Fibroblast of lung (primary cell): ENCODE measurements at regions not wholly inside any gene's neighbourhood (a gene's known extent, or its start where the extent isn't known, plus 50 kb on each side); places are given as distances from the start of the nearest gene placed in this dataset.

Experiments used
- DNase-seq, 2 donors: peaks; one replicate each; pipeline versions ENCODE4 v3.0.0 to v3.0.0-alpha.2; 2010; ENCODE audit warnings: low read depth in 2 of 2
- H2AFZ ChIP-seq: 2 replicates; pipeline ENCODE4 v1.5.1; 2012; ENCODE audit warnings: low read length, control low read depth, inconsistent platforms
- H3K27ac ChIP-seq: 2 replicates; pipeline ENCODE4 v1.5.1; 2011; ENCODE audit warnings: low read length, control low read depth; ENCODE audit not compliant: insufficient read depth
- H3K27me3 ChIP-seq: 2 replicates; pipeline ENCODE4 v1.5.1; 2011; ENCODE audit warnings: mild to moderate bottlenecking, low read length; ENCODE audit not compliant: control insufficient read depth, insufficient read depth
- H3K36me3 ChIP-seq: 2 replicates; pipeline ENCODE4 v1.5.1; 2011; ENCODE audit warnings: low read length; ENCODE audit not compliant: control insufficient read depth, insufficient read depth
- H3K4me1 ChIP-seq: 2 replicates; pipeline ENCODE4 v1.5.1; 2011; ENCODE audit warnings: low read length; ENCODE audit not compliant: control insufficient read depth, insufficient read depth; ENCODE audit errors: extremely low read depth
- H3K4me2 ChIP-seq: 2 replicates; pipeline ENCODE4 v1.5.1; 2011; ENCODE audit warnings: low read length, control low read depth; ENCODE audit not compliant: insufficient read depth; ENCODE audit errors: extremely low read depth
- H3K4me3 ChIP-seq, 4 experiments: fragments of 200-600 bp in 1 of 4; sonication (generic) in 1 of 4; replicated peaks in 1 of 4; 2 replicates each; pipeline ENCODE4 v1.5.1; 2011 to 2016; ENCODE audit warnings: low read length in 4 of 4, low read depth in 3 of 4, mild to moderate bottlenecking in 3 of 4, control low read depth in 2 of 4, inconsistent platforms in 1 of 4, mixed read lengths in 1 of 4; ENCODE audit not compliant: insufficient read depth in 1 of 4; ENCODE audit errors: control extremely low read depth in 1 of 4
- H3K79me2 ChIP-seq: 2 replicates; pipeline ENCODE4 v1.5.1; 2012; ENCODE audit warnings: mild to moderate bottlenecking, low read length, inconsistent platforms; ENCODE audit not compliant: control insufficient read depth, insufficient read depth
- H3K9ac ChIP-seq: 2 replicates; pipeline ENCODE4 v1.5.1; 2011; ENCODE audit warnings: mild to moderate bottlenecking, low read length, control low read depth; ENCODE audit not compliant: insufficient read depth
- H3K9me3 ChIP-seq: 2 replicates; pipeline ENCODE4 v1.5.1; 2012; ENCODE audit warnings: low read depth, low read length; ENCODE audit not compliant: control insufficient read depth, insufficient read depth
- H4K20me1 ChIP-seq: 2 replicates; pipeline ENCODE4 v1.5.1; 2011; ENCODE audit warnings: low read length; ENCODE audit not compliant: control insufficient read depth, insufficient read depth; ENCODE audit errors: extremely low read depth
- EZH2 ChIP-seq: IDR thresholded peaks from 2 replicates; pipeline ENCODE4 v1.5.1; 2012; ENCODE audit warnings: low read length, control low read depth, mild to moderate bottlenecking; ENCODE audit errors: missing control alignments
- TF ChIP-seq, protein P1 (sequence below), 2 donors: IDR thresholded peaks in 1 of 2; conservative IDR thresholded peaks in 1 of 2; 1 replicate in 1 of 2; 2 replicates in 1 of 2; pipeline ENCODE4 v1.5.1; 2011 to 2012; ENCODE audit warnings: low read length in 2 of 2, control low read depth in 1 of 2, inconsistent platforms in 1 of 2, low read depth in 1 of 2, mild to moderate bottlenecking in 1 of 2

DNA sequence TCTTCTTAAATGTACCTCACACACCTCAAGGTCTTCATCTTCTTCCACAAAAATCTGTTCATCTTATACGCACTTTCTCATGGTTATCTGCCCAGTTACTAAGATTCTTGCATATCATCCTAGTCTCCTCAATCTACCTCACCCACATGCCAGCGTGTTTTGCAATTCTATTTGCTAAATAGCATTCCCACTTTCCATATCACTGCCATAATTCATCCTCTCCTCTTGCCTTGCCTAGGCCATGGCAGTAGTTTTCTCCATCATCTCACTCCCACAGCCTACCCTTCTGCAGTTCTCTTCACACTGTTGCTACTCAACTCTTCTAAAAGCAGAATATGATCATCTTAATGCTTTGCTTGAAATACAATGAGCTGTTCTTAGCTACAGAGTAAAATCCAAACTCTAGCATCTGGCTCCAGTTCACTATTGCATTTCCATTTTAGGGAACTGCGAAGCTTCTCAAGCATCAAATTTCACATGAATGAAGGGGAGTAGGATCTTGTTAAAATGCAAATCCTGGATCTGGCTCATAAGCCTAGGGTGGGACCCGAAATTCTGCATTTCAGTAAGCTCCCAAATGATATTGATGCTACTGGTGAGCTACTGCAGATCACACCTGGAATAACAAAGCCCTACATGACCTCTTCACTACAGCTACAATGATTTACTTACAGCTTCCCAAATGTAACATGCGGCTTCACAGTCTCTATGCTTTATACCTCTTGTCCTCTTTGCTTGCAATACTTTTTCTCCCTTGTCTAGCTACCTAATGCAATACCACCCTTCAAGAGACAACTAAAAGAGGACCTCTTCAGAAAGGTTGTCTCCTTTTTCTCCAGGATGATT, 293.9 kb downstream of the SATB2 start:
- Histone ChIP-seq H3K9me3 (no peaks in the 10 kb centered on the region), H3K4me3 (no peak overlapping the region), H3K36me3 (no peaks in the 10 kb centered on the region), H3K27ac (no peak overlapping the region), H3K79me2 (no peaks in the 10 kb centered on the region), H2AFZ (no peak overlapping the region), H3K4me2 (no peak overlapping the region), H3K9ac (no peak overlapping the region), H3K27me3 (no peaks in the 10 kb centered on the region), H4K20me1 (no peaks in the 10 kb centered on the region), H3K4me1 (peaks cover 4% of the 10 kb centered on the region)
- no peak for TF ChIP-seq EZH2
- TF ChIP-seq, protein P1, sequence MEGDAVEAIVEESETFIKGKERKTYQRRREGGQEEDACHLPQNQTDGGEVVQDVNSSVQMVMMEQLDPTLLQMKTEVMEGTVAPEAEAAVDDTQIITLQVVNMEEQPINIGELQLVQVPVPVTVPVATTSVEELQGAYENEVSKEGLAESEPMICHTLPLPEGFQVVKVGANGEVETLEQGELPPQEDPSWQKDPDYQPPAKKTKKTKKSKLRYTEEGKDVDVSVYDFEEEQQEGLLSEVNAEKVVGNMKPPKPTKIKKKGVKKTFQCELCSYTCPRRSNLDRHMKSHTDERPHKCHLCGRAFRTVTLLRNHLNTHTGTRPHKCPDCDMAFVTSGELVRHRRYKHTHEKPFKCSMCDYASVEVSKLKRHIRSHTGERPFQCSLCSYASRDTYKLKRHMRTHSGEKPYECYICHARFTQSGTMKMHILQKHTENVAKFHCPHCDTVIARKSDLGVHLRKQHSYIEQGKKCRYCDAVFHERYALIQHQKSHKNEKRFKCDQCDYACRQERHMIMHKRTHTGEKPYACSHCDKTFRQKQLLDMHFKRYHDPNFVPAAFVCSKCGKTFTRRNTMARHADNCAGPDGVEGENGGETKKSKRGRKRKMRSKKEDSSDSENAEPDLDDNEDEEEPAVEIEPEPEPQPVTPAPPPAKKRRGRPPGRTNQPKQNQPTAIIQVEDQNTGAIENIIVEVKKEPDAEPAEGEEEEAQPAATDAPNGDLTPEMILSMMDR (conservative IDR thresholded peaks at IDR 0.05 in 1 of 2, IDR thresholded peaks at IDR 0.05 in 1 of 2; ENCODE audit: low read depth in 1 of 2, low read length in 2 of 2) = no peak
- no peak for DNase-seq

DNA sequence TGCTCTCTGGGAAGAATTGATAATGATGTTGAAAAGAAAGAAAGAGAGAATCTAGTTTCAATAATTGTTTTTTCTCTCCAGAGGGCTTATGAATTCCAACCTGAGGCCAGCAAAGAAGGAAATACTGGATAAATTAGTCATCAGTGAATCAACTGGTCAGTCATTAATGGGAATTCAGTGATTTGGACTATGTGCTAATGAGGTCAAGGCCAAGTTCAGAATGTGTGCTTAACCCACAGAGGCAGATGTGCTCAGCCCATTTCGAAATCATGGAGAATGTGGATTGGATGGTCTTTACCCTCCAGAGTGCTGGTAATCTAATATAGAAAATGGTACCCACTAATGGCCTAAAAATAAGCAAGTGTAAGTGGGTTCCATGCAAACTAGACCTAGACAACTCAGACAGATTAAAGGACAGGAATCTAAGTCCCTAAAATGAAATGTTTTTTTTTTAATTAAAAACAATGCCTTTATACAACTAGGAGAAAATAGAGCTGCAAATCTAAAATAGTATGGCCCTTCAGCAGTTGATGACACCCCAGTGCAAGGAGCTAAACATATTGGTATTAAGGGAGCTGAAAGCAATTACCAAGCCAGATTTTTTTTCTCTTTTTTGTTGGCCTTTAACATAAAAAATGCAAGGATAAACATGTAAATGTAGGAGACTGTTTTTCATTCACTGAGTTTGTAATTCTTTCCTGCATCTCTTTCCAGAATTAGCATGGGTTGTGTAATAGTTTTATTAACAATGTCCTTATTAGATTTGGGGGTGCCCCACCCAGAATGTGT, 296.9 kb downstream of the SATB2 start:
- peaks cover 4% of the 10 kb centered on the region for H3K4me1 ChIP-seq
- H4K20me1 ChIP-seq = no peaks in the 10 kb centered on the region
- no peaks in the 10 kb centered on the region for H3K9me3 ChIP-seq
- peak overlapping the region; percentile 67 for H3K4me2 ChIP-seq
- H2AFZ ChIP-seq = no peak overlapping the region
- H3K9ac ChIP-seq = no peak overlapping the region
- TF ChIP-seq, protein P1 (conservative IDR thresholded peaks at IDR 0.05 in 1 of 2, IDR thresholded peaks at IDR 0.05 in 1 of 2; ENCODE audit: low read depth in 1 of 2, low read length in 2 of 2) = no peak
- no peak for TF ChIP-seq EZH2
- peak overlapping the region; percentile 61 for H3K27ac ChIP-seq
- H3K79me2 ChIP-seq = no peaks in the 10 kb centered on the region
- no peaks in the 10 kb centered on the region for H3K27me3 ChIP-seq
- DNase-seq = peak; percentile 86 to 95
- no peak overlapping the region for H3K4me3 ChIP-seq
- no peaks in the 10 kb centered on the region for H3K36me3 ChIP-seq

DNA sequence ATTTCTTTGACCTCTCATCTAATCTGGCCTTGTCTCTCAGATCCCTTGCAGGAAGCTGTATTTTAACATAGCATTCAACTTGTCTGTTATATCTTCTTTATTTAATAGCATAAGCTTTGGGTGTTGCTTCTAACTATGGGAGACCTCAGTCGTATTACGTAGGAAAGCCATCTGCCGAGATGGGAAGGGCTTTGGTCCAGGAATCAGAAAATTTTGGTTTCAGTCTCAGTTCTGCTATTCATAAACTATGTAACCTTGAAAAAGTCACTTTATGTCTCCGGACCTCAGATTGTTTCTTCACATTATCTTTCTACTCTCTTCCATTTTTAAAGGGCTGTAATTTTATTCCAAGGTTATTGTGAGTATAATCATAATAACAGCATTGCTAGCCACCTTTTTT, 297.7 kb downstream of the SATB2 start:
- H3K4me3 ChIP-seq = no peak overlapping the region
- peak overlapping the region; percentile 61 for H3K27ac ChIP-seq
- peak in 1 of 2 donors; percentile 48 for DNase-seq

More for the DNA sequence above, 297.7 kb downstream of the SATB2 start:
- Histone ChIP-seq H2AFZ (peak overlapping the region; percentile 29), H3K36me3 (no peaks in the 10 kb centered on the region), H4K20me1 (no peaks in the 10 kb centered on the region), H3K9me3 (no peaks in the 10 kb centered on the region), H3K27me3 (no peaks in the 10 kb centered on the region), H3K79me2 (no peaks in the 10 kb centered on the region), H3K4me1 (peaks cover 4% of the 10 kb centered on the region), H3K9ac (no peak overlapping the region), H3K4me2 (peak overlapping the region; percentile 67)
- TF ChIP-seq, protein P1 (conservative IDR thresholded peaks at IDR 0.05 in 1 of 2, IDR thresholded peaks at IDR 0.05 in 1 of 2; ENCODE audit: low read depth in 1 of 2, low read length in 2 of 2) = no peak
- TF ChIP-seq EZH2 = no peak
